ENCODE measurements at regions not wholly inside any gene's neighbourhood (a gene's known extent, or its start where the extent isn't known, plus 50 kb on each side); places are given as distances from the start of the nearest gene placed in this dataset.

DNA sequence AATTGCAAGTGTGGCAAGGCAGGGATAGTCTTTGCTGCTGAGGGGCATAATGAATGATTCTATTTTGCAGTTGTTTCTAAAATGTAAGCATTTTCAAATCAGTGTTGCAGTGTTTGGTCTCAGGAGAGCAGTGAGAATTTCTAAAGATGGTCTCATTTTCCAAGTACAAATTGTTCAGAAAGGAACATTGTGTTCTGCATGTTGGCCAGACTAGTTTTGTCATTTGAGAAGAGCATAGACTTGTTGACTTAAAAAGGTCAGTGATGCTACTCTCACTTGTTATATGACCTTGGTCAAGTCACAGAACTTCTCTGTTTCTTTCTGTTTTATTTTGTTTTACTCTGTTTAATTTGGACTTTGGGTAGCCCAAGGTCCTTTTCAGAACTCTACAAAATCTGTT, 344.6 kb downstream of the OSTF1 start:
- peaks cover 59% of the 10 kb centered on the region for H3K4me1 Mint-ChIP-seq
- DNase-seq: no peak
- TF ChIP-seq, protein P1, sequence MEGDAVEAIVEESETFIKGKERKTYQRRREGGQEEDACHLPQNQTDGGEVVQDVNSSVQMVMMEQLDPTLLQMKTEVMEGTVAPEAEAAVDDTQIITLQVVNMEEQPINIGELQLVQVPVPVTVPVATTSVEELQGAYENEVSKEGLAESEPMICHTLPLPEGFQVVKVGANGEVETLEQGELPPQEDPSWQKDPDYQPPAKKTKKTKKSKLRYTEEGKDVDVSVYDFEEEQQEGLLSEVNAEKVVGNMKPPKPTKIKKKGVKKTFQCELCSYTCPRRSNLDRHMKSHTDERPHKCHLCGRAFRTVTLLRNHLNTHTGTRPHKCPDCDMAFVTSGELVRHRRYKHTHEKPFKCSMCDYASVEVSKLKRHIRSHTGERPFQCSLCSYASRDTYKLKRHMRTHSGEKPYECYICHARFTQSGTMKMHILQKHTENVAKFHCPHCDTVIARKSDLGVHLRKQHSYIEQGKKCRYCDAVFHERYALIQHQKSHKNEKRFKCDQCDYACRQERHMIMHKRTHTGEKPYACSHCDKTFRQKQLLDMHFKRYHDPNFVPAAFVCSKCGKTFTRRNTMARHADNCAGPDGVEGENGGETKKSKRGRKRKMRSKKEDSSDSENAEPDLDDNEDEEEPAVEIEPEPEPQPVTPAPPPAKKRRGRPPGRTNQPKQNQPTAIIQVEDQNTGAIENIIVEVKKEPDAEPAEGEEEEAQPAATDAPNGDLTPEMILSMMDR (IDR thresholded peaks at IDR 0.05): no peak
- H3K36me3 Mint-ChIP-seq (ENCODE audit: low read depth): no peaks in the 10 kb centered on the region
- H3K4me3 Mint-ChIP-seq: no peak overlapping the region
- H3K27ac Mint-ChIP-seq: peak overlapping the region; percentile 84
- H3K27me3 Mint-ChIP-seq (ENCODE audit: low read depth, poor library complexity): peaks cover 2% of the 10 kb centered on the region
- peaks cover 3% of the 10 kb centered on the region for H3K9me3 Mint-ChIP-seq

- Mint-ChIP-seq H3K36me3 (ENCODE audit: low read depth) (peaks cover 4% of the 10 kb centered on the region), H3K9me3 (peaks cover 11% of the 10 kb centered on the region), H3K4me1 (peaks cover 43% of the 10 kb centered on the region), H3K4me3 (no peak overlapping the region), H3K27me3 (ENCODE audit: low read depth, poor library complexity) (peaks cover 2% of the 10 kb centered on the region), H3K27ac (peak overlapping the region; percentile 2)
- DNase-seq: no peak
- TF ChIP-seq, protein P1 (IDR thresholded peaks at IDR 0.05): no peak
These were observed 350.4 kb downstream of the OSTF1 start for GRCh38 chr9:75438716-75439115.

DNA sequence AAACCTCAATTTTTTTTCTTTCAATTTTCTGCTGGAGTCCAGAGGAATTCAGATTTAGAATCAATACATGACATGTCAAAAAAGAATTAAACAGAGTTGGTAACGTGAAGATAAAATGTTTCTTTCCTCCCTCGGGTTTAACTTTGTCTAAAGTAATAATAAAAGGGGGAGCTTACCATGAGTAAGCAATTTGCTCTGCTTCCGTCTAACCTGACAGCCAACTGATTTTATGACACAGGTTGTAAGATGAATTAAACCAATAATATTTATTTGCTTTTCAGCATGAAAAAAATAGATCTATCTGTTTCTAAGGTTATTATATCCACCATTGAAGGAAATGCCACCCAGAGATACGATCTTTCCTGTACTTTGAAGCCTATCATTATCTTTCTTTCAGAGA, 352.6 kb downstream of the OSTF1 start:
- H3K27ac Mint-ChIP-seq: peak overlapping the region; percentile 43
- H3K36me3 Mint-ChIP-seq (ENCODE audit: low read depth): peaks cover 10% of the 10 kb centered on the region
- H3K9me3 Mint-ChIP-seq: peaks cover 25% of the 10 kb centered on the region
- peaks cover 2% of the 10 kb centered on the region for H3K27me3 Mint-ChIP-seq (ENCODE audit: low read depth, poor library complexity)
- no peak for DNase-seq
- peaks cover 32% of the 10 kb centered on the region for H3K4me1 Mint-ChIP-seq
- H3K4me3 Mint-ChIP-seq: no peak overlapping the region
- TF ChIP-seq, protein P1 (IDR thresholded peaks at IDR 0.05): no peak

GRCh38 chr9:75445144-75445543, 356.8 kb downstream of the OSTF1 start:
- DNase-seq: no peak
- H3K4me1 Mint-ChIP-seq: peaks cover 30% of the 10 kb centered on the region
- peaks cover 10% of the 10 kb centered on the region for H3K36me3 Mint-ChIP-seq (ENCODE audit: low read depth)

GRCh38 chr9:75447281-75447680, 359.0 kb downstream of the OSTF1 start:
- peaks cover 3% of the 10 kb centered on the region for H3K27me3 Mint-ChIP-seq (ENCODE audit: low read depth, poor library complexity)
- H3K36me3 Mint-ChIP-seq (ENCODE audit: low read depth): peaks cover 10% of the 10 kb centered on the region
- no peak overlapping the region for H3K27ac Mint-ChIP-seq
- H3K9me3 Mint-ChIP-seq: peaks cover 25% of the 10 kb centered on the region
- TF ChIP-seq, protein P1 (IDR thresholded peaks at IDR 0.05): no peak
- no peak overlapping the region for H3K4me3 Mint-ChIP-seq
- DNase-seq: no peak
- peaks cover 30% of the 10 kb centered on the region for H3K4me1 Mint-ChIP-seq

More at GRCh38 chr9:75445144-75445543, 356.8 kb downstream of the OSTF1 start:
- Mint-ChIP-seq H3K4me3 (no peak overlapping the region), H3K9me3 (peaks cover 25% of the 10 kb centered on the region), H3K27ac (no peak overlapping the region), H3K27me3 (ENCODE audit: low read depth, poor library complexity) (no peaks in the 10 kb centered on the region)
- TF ChIP-seq, protein P1 (IDR thresholded peaks at IDR 0.05): no peak

DNA sequence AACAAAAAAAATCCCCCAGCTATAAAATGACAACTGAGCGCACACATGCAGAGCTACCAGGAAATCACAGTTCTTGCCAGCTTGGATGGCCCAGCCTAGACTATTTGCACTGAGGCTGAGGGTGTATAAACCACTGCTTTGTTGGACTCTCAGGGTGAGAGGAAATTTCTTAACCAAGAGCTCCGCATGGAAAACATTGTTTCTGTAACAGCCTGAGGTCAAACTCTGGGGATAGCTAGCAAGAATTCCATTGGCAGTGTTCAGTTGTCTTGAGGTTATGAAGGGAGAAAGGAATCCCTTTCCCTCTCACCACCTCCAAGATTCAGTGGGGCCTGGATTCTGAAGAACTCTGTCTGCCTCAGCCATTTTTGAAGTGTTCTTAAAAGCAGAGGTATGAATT, 360.0 kb downstream of the OSTF1 start:
- H3K4me3 Mint-ChIP-seq: no peak overlapping the region
- H3K27me3 Mint-ChIP-seq (ENCODE audit: low read depth, poor library complexity): peaks cover 3% of the 10 kb centered on the region
- TF ChIP-seq, protein P1 (IDR thresholded peaks at IDR 0.05): no peak
- peaks cover 18% of the 10 kb centered on the region for H3K9me3 Mint-ChIP-seq
- no peak for DNase-seq
- no peak overlapping the region for H3K27ac Mint-ChIP-seq
- peaks cover 10% of the 10 kb centered on the region for H3K36me3 Mint-ChIP-seq (ENCODE audit: low read depth)
- peaks cover 30% of the 10 kb centered on the region for H3K4me1 Mint-ChIP-seq

Measured in nephron progenitor cell (in vitro differentiated cells).